ENCODE measurements at regions not wholly inside any gene's neighbourhood (a gene's known extent, or its start where the extent isn't known, plus 50 kb on each side); places are given as distances from the start of the nearest gene placed in this dataset.
A peak's percentile ranks its signal among the peaks of the same experiment; 100 is the strongest.

- DNase-seq, result peak in 1 of 58 donors; percentile 5
Observed at GRCh38 chr6:104325341-104326172, 534.2 kb downstream of the HACE1 start.

- no peak for DNase-seq
Observed at GRCh38 chr6:104324301-104324700, 535.4 kb downstream of the HACE1 start.

- no peak for DNase-seq
Observed at GRCh38 chr6:104322841-104323240, 536.9 kb downstream of the HACE1 start.

- no peak for DNase-seq
Observed at GRCh38 chr6:104321301-104321700, 538.4 kb downstream of the HACE1 start.

GRCh38 chr6:104320896-104321295 is 538.8 kb downstream of the HACE1 start:
- DNase-seq, result no peak

- no peak for DNase-seq
Observed at GRCh38 chr6:104312851-104313250, 546.9 kb downstream of the HACE1 start.

- no peak for DNase-seq
Observed at GRCh38 chr6:104306211-104306610, 553.5 kb downstream of the HACE1 start.

GRCh38 chr6:104305206-104305605 is 554.5 kb downstream of the HACE1 start:
- DNase-seq, result no peak

- peak in 1 of 58 donors; percentile 41 for DNase-seq
Observed at GRCh38 chr6:104301951-104302350, 557.8 kb downstream of the HACE1 start.

GRCh38 chr6:104286641-104287040 is 573.1 kb downstream of the HACE1 start:
- no peak for DNase-seq

GRCh38 chr6:104284872-104285271 is 574.8 kb downstream of the HACE1 start:
- DNase-seq, result no peak

- DNase-seq, result no peak
Observed at GRCh38 chr6:104282581-104282980, 577.1 kb downstream of the HACE1 start.

- DNase-seq, result no peak
Observed at GRCh38 chr6:104281370-104281769, 578.3 kb downstream of the HACE1 start.

GRCh38 chr6:104268389-104268788 is 591.3 kb downstream of the HACE1 start:
- DNase-seq, result no peak

GRCh38 chr6:104266922-104267321 is 592.8 kb downstream of the HACE1 start:
- DNase-seq, result no peak

GRCh38 chr6:104256646-104257045 is 603.1 kb downstream of the HACE1 start:
- DNase-seq, result no peak

- no peak for DNase-seq
Observed at GRCh38 chr6:104253236-104253635, 606.5 kb downstream of the HACE1 start.

- DNase-seq, result no peak
Observed at GRCh38 chr6:104252276-104252675, 607.4 kb downstream of the HACE1 start.

- no peak for DNase-seq
Observed at GRCh38 chr6:104251651-104252050, 608.1 kb downstream of the HACE1 start.

GRCh38 chr6:104240865-104241264 is 618.9 kb downstream of the HACE1 start:
- DNase-seq, result no peak

GRCh38 chr6:104239971-104240370 is 619.7 kb downstream of the HACE1 start:
- DNase-seq, result no peak

GRCh38 chr6:104229057-104229456 is 630.7 kb downstream of the HACE1 start:
- DNase-seq, result no peak

GRCh38 chr6:104227508-104227907 is 632.2 kb downstream of the HACE1 start:
- DNase-seq, result peak in 1 of 58 donors; percentile 1

All from anterior cingulate cortex (tissue), 58 donors.